HCT116 (cell line): ENCODE measurements at regions not wholly inside any gene's neighbourhood (a gene's known extent, or its start where the extent isn't known, plus 50 kb on each side); places are given as distances from the start of the nearest gene placed in this dataset.
A peak's percentile ranks its signal among the peaks of the same experiment; 100 is the strongest.

Experiments used
- ATAC-seq: fragments of 200-7000 bp; cut with Tn5 transposase; 2 replicates; pipeline ENCODE4 v1.9.1; 2020; ENCODE audit warnings: mild to moderate bottlenecking, moderate library complexity
- BruUV-seq: library from RNA; stranded (reverse); fragments of 400-500 nt; replicated peaks from 2 replicates; lab custom pipeline; 2021; lab: Mats Ljungman, UMichigan
- CTCF ChIA-PET: fragments of 300-600 bp; sonication (Branson Sonifier 250); formaldehyde crosslinking; loops from one replicate; lab custom pipeline; 2021; ENCODE audit warnings: antibody characterized with exemption; lab: Charles Lee
- POLR2A ChIA-PET: fragments of 300-600, 350-600 bp; sonication (Branson Sonifier 250); formaldehyde crosslinking; loops from one replicate; lab custom pipeline; 2021; ENCODE audit warnings: antibody characterized with exemption; lab: Charles Lee
- RAD21 ChIA-PET, 2 experiments: fragments of 300-600 bp; sonication (Branson Sonifier 250); formaldehyde crosslinking; loops; one replicate each; lab custom pipeline; 2023; ENCODE audit warnings: low total read pairs in 2 of 2; ENCODE audit not compliant: uncharacterized antibody in 2 of 2, unreplicated experiment in 2 of 2, low non-redundant PET in 1 of 2; lab: Charles Lee
- DNase-seq: peaks from one replicate; pipeline ENCODE4 v3.0.0-alpha.2; 2010; ENCODE audit warnings: low read depth, low spot score
- H2AFZ ChIP-seq: fragments of 200-600 bp; shearing (Covaris generic), sonication (generic); 2 replicates; pipeline ENCODE4 v1.6.1; 2017; ENCODE audit warnings: low read depth, mixed run types, mixed read lengths, antibody characterized with exemption, low read length; ENCODE audit not compliant: poor library complexity, severe bottlenecking
- H3K27ac ChIP-seq: 2 replicates; pipeline ENCODE4 v1.5.1; 2012; ENCODE audit warnings: low read depth, low read length
- H3K27me3 ChIP-seq: fragments of 200-600 bp; sonication (generic); 2 replicates; pipeline ENCODE4 v1.6.1; 2016; ENCODE audit warnings: mixed run types, low read length, mixed read lengths; ENCODE audit not compliant: insufficient read depth
- H3K36me3 ChIP-seq, 2 experiments: fragments of 200-500 bp in 1 of 2; fragments of 200-600 bp in 1 of 2; sonication (Bioruptor generic) in 1 of 2; sonication (generic) in 1 of 2; 2 replicates each; pipeline versions ENCODE4 v1.5.1 to v1.6.1; 2014 to 2016; ENCODE audit warnings: low read length in 2 of 2, inconsistent platforms in 1 of 2, mixed read lengths in 1 of 2, mixed run types in 1 of 2; ENCODE audit not compliant: insufficient read depth in 2 of 2, control insufficient read depth in 1 of 2
- H3K4me1 ChIP-seq, 2 experiments: fragments of 200-600 bp in 1 of 2; sonication (generic) in 1 of 2; 2 replicates each; pipeline versions ENCODE4 v1.5.1 to v1.6.1; 2012 to 2017; ENCODE audit warnings: low read length in 2 of 2, inconsistent platforms in 1 of 2, mild to moderate bottlenecking in 1 of 2, mixed read lengths in 1 of 2, mixed run types in 1 of 2, moderate library complexity in 1 of 2; ENCODE audit not compliant: insufficient read depth in 2 of 2, control insufficient read depth in 1 of 2
- H3K4me2 ChIP-seq: fragments of 200-600 bp; sonication (generic); 2 replicates; pipeline ENCODE4 v1.6.1; 2017; ENCODE audit warnings: mixed run types, low read length, mixed read lengths
- H3K4me3 ChIP-seq, 2 experiments: fragments of 200-600 bp in 1 of 2; sonication (generic) in 1 of 2; replicated peaks in 1 of 2; 2 replicates each; pipeline ENCODE4 v1.5.1; 2011 to 2016; ENCODE audit warnings: low read length in 2 of 2, control low read depth in 1 of 2, low read depth in 1 of 2, mild to moderate bottlenecking in 1 of 2, mixed read lengths in 1 of 2, mixed run types in 1 of 2
- H3K79me2 ChIP-seq: fragments of 200-600 bp; sonication (generic); 2 replicates; pipeline ENCODE4 v1.6.1; 2017; ENCODE audit warnings: mild to moderate bottlenecking, mixed run types, low read length, moderate library complexity, mixed read lengths; ENCODE audit not compliant: insufficient read depth
- H3K9ac ChIP-seq: fragments of 200-600 bp; sonication (generic); 2 replicates; pipeline ENCODE4 v1.6.1; 2016; ENCODE audit warnings: low read length, mixed read lengths
- H3K9me2 ChIP-seq: fragments of 200-600 bp; sonication (generic), shearing (Covaris generic); 2 replicates; pipeline ENCODE4 v1.6.1; 2017; ENCODE audit warnings: mixed run types, mild to moderate bottlenecking, moderate library complexity; ENCODE audit not compliant: insufficient read depth
- H3K9me3 ChIP-seq, 2 experiments: fragments of 200-500 bp in 1 of 2; fragments of 200-600 bp in 1 of 2; sonication (Bioruptor generic) in 1 of 2; sonication (generic) in 1 of 2; 2 replicates each; pipeline ENCODE4 v1.6.1; 2014 to 2017; ENCODE audit warnings: low read length in 2 of 2, mixed read lengths in 2 of 2, inconsistent platforms in 1 of 2, low read depth in 1 of 2, mild to moderate bottlenecking in 1 of 2, mixed run types in 1 of 2, moderate library complexity in 1 of 2; ENCODE audit not compliant: control insufficient read depth in 1 of 2, insufficient read depth in 1 of 2
- H4K20me1 ChIP-seq: fragments of 200-600 bp; sonication (generic), shearing (Covaris generic); 2 replicates; pipeline ENCODE4 v1.6.1; 2017; ENCODE audit warnings: mixed run types, mild to moderate bottlenecking, moderate library complexity; ENCODE audit not compliant: insufficient read depth
- CEBPB ChIP-seq: IDR thresholded peaks from 2 replicates; pipeline ENCODE4 v1.6.1; 2012; ENCODE audit warnings: low read depth
- EGR1 ChIP-seq: IDR thresholded peaks from 2 replicates; pipeline ENCODE4 v1.6.1; 2012; ENCODE audit warnings: low read depth
- ELF1 ChIP-seq: IDR thresholded peaks from 2 replicates; pipeline ENCODE4 v1.6.1; 2012; ENCODE audit warnings: low read depth, borderline replicate concordance
- SRF ChIP-seq: IDR thresholded peaks from 2 replicates; pipeline ENCODE4 v1.6.1; 2012; ENCODE audit warnings: low read depth
- TCF7L2 ChIP-seq: IDR thresholded peaks from 2 replicates; pipeline ENCODE4 v1.7.0; 2011; ENCODE audit warnings: borderline replicate concordance, inconsistent platforms; ENCODE audit not compliant: insufficient read depth, insufficient read length; ENCODE audit errors: extremely low read depth
- intact Hi-C: fragments of 100-400 bp; cut with micrococcal nuclease; formaldehyde crosslinking; loops from 2 replicates; pipeline ENCODE4 v1.10.0; 2022
- TF ChIP-seq, protein P1 (sequence below), 3 experiments: fragments of 200-600 bp in 1 of 3; sonication (generic) in 1 of 3; IDR thresholded peaks in 2 of 3; conservative IDR thresholded peaks in 1 of 3; 2 replicates each; pipeline ENCODE4 v1.5.1; 2012 to 2017; ENCODE audit warnings: low read depth in 2 of 3, low read length in 2 of 3, antibody characterized with exemption in 1 of 3, borderline replicate concordance in 1 of 3, control low read depth in 1 of 3, mild to moderate bottlenecking in 1 of 3, mixed read lengths in 1 of 3, mixed run types in 1 of 3, moderate library complexity in 1 of 3; ENCODE audit not compliant: insufficient read depth in 1 of 3

DNA sequence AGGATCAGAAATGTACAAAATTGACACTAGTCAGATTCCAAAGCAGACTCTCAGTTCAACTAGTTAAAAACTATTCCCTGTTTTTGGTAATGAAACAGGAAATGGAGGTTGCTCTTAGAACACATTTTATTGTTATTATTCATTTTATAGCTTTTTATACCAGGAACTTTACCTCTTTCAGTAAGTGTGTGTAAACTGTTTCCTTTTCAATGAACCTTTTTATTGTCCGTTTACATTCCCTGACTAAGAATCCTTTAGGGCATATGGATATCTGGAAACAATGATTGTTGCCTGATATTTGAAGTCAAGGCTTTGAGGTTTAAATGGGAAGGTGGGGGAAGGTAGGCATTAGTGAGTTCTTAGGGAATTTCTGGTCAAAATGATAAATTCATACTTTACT lies 1511.4 kb downstream of the ADGRL3 start:
- ChIA-PET RAD21 (no interaction called here), CTCF (no interaction called here), POLR2A (no interaction called here)
- Histone ChIP-seq H3K27ac (no peak overlapping the region), H4K20me1 (no peaks in the 10 kb centered on the region; the same call in 1 of the 2 replicates), H3K79me2 (no peaks in the 10 kb centered on the region), H3K27me3 (no peaks in the 10 kb centered on the region), H3K9me3 (peaks cover 10 to 18% of the 10 kb centered on the region in 2 experiments; a peak in 3 of 4 replicates), H3K9me2 (no peaks in the 10 kb centered on the region), H3K4me1 (no peaks in the 10 kb centered on the region), H3K4me2 (no peak overlapping the region), H3K9ac (no peak overlapping the region), H2AFZ (no peak overlapping the region), H3K4me3 (no peak overlapping the region), H3K36me3 (no peaks in the 10 kb centered on the region)
- intact Hi-C loops = no loop called here
- BruUV-seq = no TSS peak
- no peak for ATAC-seq
- TF ChIP-seq CEBPB = no peak
- no peak for TF ChIP-seq SRF
- TF ChIP-seq EGR1 = no peak
- no peak for TF ChIP-seq TCF7L2
- DNase-seq = no peak

DNA sequence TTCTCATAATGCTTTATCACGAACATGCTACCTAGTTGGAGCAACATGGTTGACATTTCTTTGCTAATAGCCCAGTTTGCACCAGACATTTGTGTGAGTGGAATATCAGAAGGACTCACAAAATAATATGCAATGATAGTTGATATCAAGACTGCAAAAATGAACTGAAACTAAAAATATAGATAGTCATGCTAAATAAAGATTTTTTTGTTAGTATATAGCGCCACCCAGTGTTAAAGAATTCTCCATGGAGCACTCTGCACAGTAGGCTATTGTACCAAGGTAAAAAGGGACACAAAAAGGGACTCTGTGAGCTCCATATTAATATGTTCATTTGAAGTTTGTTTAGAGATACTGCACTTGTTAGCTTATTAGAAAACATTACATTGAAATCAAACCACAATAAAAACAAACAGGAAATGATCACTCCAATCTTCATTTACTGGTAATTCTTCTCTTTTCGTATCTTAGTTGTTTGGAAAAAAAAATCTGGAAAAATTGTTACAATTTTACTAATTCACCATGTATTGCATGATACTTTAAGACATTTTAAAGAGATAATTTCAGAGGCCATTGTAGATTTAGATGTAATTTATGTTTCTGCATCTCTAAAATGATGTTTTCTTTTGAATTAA lies 1509.6 kb downstream of the ADGRL3 start:
- Histone ChIP-seq H3K9me2 (no peaks in the 10 kb centered on the region), H3K4me1 (no peaks in the 10 kb centered on the region), H3K27me3 (no peaks in the 10 kb centered on the region), H4K20me1 (no peaks in the 10 kb centered on the region; the same call in 1 of the 2 replicates), H3K9me3 (peaks cover 10 to 17% of the 10 kb centered on the region in 2 experiments; a peak in 3 of 4 replicates), H3K79me2 (no peaks in the 10 kb centered on the region), H2AFZ (no peak overlapping the region), H3K4me3 (no peak overlapping the region), H3K4me2 (no peak overlapping the region), H3K27ac (no peak overlapping the region), H3K9ac (no peak overlapping the region), H3K36me3 (no peaks in the 10 kb centered on the region)
- BruUV-seq = no TSS peak
- RAD21 ChIA-PET = no interaction called here
- ATAC-seq = no peak
- intact Hi-C loops = no loop called here
- CTCF ChIA-PET = no interaction called here
- TF ChIP-seq ELF1 = no peak
- TF ChIP-seq, protein P1, sequence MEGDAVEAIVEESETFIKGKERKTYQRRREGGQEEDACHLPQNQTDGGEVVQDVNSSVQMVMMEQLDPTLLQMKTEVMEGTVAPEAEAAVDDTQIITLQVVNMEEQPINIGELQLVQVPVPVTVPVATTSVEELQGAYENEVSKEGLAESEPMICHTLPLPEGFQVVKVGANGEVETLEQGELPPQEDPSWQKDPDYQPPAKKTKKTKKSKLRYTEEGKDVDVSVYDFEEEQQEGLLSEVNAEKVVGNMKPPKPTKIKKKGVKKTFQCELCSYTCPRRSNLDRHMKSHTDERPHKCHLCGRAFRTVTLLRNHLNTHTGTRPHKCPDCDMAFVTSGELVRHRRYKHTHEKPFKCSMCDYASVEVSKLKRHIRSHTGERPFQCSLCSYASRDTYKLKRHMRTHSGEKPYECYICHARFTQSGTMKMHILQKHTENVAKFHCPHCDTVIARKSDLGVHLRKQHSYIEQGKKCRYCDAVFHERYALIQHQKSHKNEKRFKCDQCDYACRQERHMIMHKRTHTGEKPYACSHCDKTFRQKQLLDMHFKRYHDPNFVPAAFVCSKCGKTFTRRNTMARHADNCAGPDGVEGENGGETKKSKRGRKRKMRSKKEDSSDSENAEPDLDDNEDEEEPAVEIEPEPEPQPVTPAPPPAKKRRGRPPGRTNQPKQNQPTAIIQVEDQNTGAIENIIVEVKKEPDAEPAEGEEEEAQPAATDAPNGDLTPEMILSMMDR (IDR thresholded peaks at IDR 0.05 in 2 of 3, conservative IDR thresholded peaks at IDR 0.05 in 1 of 3; ENCODE audit: borderline replicate concordance in 1 of 3, insufficient read depth in 1 of 3, low read depth in 2 of 3, low read length in 2 of 3) = peak in 1 of 3 experiments; percentile 38; a peak in 2 of 6 replicates
- POLR2A ChIA-PET = no interaction called here
- no peak for DNase-seq
